ENCODE measurements at regions not wholly inside any gene's neighbourhood (a gene's known extent, or its start where the extent isn't known, plus 50 kb on each side); places are given as distances from the start of the nearest gene placed in this dataset.

GRCh38 chr2:194985258-194985657 is 671.8 kb upstream of the SLC39A10 start (continued):
- TF ChIP-seq ATF3 (IDR thresholded peaks at IDR 0.05; ENCODE audit: insufficient read depth, low read depth, low read length), result no peak
- TF ChIP-seq EZH2 (IDR thresholded peaks at IDR 0.05; ENCODE audit: low read depth, low read length, severe bottlenecking), result no peak
- no peak for TF ChIP-seq BACH1 (IDR thresholded peaks at IDR 0.05; ENCODE audit: low read length)
- TF ChIP-seq CBX8 (IDR thresholded peaks at IDR 0.05; ENCODE audit: borderline replicate concordance, low read depth, low read length), result no peak
- TF ChIP-seq RXRA (IDR thresholded peaks at IDR 0.05; ENCODE audit: insufficient read depth, low read depth, low read length), result no peak
- no peak for TF ChIP-seq SP1 (IDR thresholded peaks at IDR 0.05; ENCODE audit: low read depth, low read length)
